Activated B cell treated with CpG ODN at 0.5 μM for 24 hours (primary cell): ENCODE measurements at regions not wholly inside any gene's neighbourhood (a gene's known extent, or its start where the extent isn't known, plus 50 kb on each side); places are given as distances from the start of the nearest gene placed in this dataset.

ENCODE experiments used
- ATAC-seq: fragments of 200-7000 bp; cut with Tn5 transposase; one replicate; pipeline ENCODE4 v1.10.0; 2021; ENCODE audit warnings: low read depth, mild to moderate bottlenecking, moderate library complexity
- CTCF ChIA-PET: fragments of 350-600 bp; sonication (Branson Sonifier 250); formaldehyde crosslinking; loops from one replicate; lab custom pipeline; 2021; ENCODE audit warnings: antibody characterized with exemption; lab: Charles Lee
- POLR2A ChIA-PET: fragments of 350-600 bp; sonication (Branson Sonifier 250); formaldehyde crosslinking; loops from one replicate; lab custom pipeline; 2021; ENCODE audit warnings: antibody characterized with exemption; lab: Charles Lee
- DNase-seq: peaks from one replicate; pipeline ENCODE4 v3.0.0; 2022
- H3K27ac Mint-ChIP-seq: one replicate; pipeline ENCODE4 v1.8.0; 2020; ENCODE audit warnings: mixed read lengths
- H3K27me3 Mint-ChIP-seq: one replicate; pipeline ENCODE4 v1.8.0; 2021; ENCODE audit warnings: mixed read lengths
- H3K36me3 Mint-ChIP-seq: one replicate; pipeline ENCODE4 v1.8.0; 2021; ENCODE audit warnings: low read depth, mixed read lengths
- H3K4me1 Mint-ChIP-seq: one replicate; pipeline ENCODE4 v1.8.0; 2021; ENCODE audit warnings: mixed read lengths
- H3K4me3 Mint-ChIP-seq: one replicate; pipeline ENCODE4 v1.8.0; 2020; ENCODE audit warnings: mild to moderate bottlenecking, mixed read lengths
- H3K9me3 Mint-ChIP-seq: one replicate; pipeline ENCODE4 v1.8.0; 2020; ENCODE audit warnings: mixed read lengths
- intact Hi-C: fragments of 100-400 bp; cut with micrococcal nuclease; formaldehyde crosslinking; loops from one replicate; pipeline ENCODE4 v1.15.1; 2024
- TF ChIP-seq, protein P1 (sequence below): fragments of 200-600 bp; IDR thresholded peaks from one replicate; pipeline ENCODE4 v1.8.0; 2022; ENCODE audit warnings: antibody characterized with exemption, mild to moderate bottlenecking

GRCh38 chr1:39085174-39085573 is 59.0 kb downstream of the NDUFS5 start:
- Mint-ChIP-seq H3K36me3 (no peaks in the 10 kb centered on the region), H3K27ac (no peak overlapping the region), H3K4me1 (peaks cover 16% of the 10 kb centered on the region), H3K27me3 (peaks cover 18% of the 10 kb centered on the region), H3K9me3 (no peaks in the 10 kb centered on the region), H3K4me3 (no peak overlapping the region)
- TF ChIP-seq, protein P1, sequence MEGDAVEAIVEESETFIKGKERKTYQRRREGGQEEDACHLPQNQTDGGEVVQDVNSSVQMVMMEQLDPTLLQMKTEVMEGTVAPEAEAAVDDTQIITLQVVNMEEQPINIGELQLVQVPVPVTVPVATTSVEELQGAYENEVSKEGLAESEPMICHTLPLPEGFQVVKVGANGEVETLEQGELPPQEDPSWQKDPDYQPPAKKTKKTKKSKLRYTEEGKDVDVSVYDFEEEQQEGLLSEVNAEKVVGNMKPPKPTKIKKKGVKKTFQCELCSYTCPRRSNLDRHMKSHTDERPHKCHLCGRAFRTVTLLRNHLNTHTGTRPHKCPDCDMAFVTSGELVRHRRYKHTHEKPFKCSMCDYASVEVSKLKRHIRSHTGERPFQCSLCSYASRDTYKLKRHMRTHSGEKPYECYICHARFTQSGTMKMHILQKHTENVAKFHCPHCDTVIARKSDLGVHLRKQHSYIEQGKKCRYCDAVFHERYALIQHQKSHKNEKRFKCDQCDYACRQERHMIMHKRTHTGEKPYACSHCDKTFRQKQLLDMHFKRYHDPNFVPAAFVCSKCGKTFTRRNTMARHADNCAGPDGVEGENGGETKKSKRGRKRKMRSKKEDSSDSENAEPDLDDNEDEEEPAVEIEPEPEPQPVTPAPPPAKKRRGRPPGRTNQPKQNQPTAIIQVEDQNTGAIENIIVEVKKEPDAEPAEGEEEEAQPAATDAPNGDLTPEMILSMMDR = no peak
- ATAC-seq (no peak), DNase-seq (no peak)
- POLR2A ChIA-PET = no interaction called here
- CTCF ChIA-PET = interaction anchor here (0.8 kb wide), 1 partner anchor 14 kb away, joined by 3 read pairs; no protein-coding TSS in a partner anchor
- intact Hi-C loops = no loop called here

- CTCF ChIA-PET = no interaction called here
- no peak overlapping the region for H3K27ac Mint-ChIP-seq
- DNase-seq (no peak), ATAC-seq (no peak)
- H3K27me3 Mint-ChIP-seq = peaks cover 11% of the 10 kb centered on the region
- peaks cover 10% of the 10 kb centered on the region for H3K4me1 Mint-ChIP-seq
- H3K4me3 Mint-ChIP-seq = no peak overlapping the region
- TF ChIP-seq, protein P1 = no peak
- intact Hi-C loops = no loop called here
- no peaks in the 10 kb centered on the region for H3K9me3 Mint-ChIP-seq
- POLR2A ChIA-PET = no interaction called here
- H3K36me3 Mint-ChIP-seq = no peaks in the 10 kb centered on the region
Observed at GRCh38 chr1:39086386-39086785, 60.2 kb downstream of the NDUFS5 start.

- no peaks in the 10 kb centered on the region for H3K9me3 Mint-ChIP-seq
- ATAC-seq (no peak), DNase-seq (no peak)
- peaks cover 10% of the 10 kb centered on the region for H3K4me1 Mint-ChIP-seq
- H3K27me3 Mint-ChIP-seq = peaks cover 11% of the 10 kb centered on the region
- TF ChIP-seq, protein P1 = no peak
- intact Hi-C loops = no loop called here
- H3K4me3 Mint-ChIP-seq = no peak overlapping the region
- H3K36me3 Mint-ChIP-seq = no peaks in the 10 kb centered on the region
- no peak overlapping the region for H3K27ac Mint-ChIP-seq
- POLR2A ChIA-PET = no interaction called here
- CTCF ChIA-PET = no interaction called here
Observed at GRCh38 chr1:39086865-39087409, 60.8 kb downstream of the NDUFS5 start.

DNA sequence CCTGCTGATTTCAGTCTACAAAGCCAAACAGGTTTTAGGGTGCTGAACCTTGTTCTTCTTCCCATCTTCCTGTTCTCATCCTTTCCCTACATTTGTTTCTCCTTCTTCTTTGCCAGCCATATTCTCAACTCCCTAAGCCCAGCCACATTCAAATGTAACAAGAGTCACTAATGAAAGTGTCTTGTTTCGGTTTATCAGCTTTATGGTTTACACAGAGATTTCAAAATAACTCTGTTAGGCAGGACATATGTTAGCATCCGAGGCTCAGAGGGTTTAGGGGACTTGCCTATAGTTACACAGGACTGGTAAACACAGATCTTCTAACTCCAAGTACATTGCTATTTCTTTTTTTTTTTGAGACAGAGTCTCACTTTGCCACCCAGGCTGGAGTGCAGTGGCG is 61.3 kb downstream of the NDUFS5 start:
- ChIA-PET POLR2A (no interaction called here), CTCF (no interaction called here)
- intact Hi-C loops = no loop called here
- Mint-ChIP-seq H3K27ac (no peak overlapping the region), H3K27me3 (peaks cover 7% of the 10 kb centered on the region), H3K36me3 (no peaks in the 10 kb centered on the region), H3K9me3 (no peaks in the 10 kb centered on the region), H3K4me1 (peaks cover 9% of the 10 kb centered on the region), H3K4me3 (no peak overlapping the region)
- ATAC-seq = no peak
- TF ChIP-seq, protein P1 = no peak
- no peak for DNase-seq

DNA sequence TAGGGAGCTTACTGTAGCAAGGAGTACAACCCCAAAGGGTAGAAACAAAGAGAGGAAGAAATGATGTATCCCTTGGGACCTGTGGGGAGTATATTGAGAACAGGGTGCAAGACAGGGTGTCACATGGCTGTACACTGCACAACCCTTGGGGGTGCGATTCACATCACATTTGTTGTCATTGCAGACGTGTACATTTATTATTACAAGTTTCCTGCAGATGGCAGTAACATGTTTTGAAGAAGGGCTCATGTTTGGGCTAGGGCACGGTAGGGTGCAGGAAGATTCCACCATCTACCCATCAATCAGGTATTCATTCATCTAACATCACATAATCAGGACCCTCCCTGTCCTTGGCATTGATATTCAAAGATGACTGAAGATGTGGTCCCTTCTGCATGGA is 62.5 kb downstream of the NDUFS5 start:
- TF ChIP-seq, protein P1 = no peak
- H3K4me3 Mint-ChIP-seq = no peak overlapping the region
- peaks cover 11% of the 10 kb centered on the region for H3K4me1 Mint-ChIP-seq
- DNase-seq (no peak), ATAC-seq (no peak)
- H3K27me3 Mint-ChIP-seq = no peaks in the 10 kb centered on the region
- POLR2A ChIA-PET = no interaction called here
- H3K9me3 Mint-ChIP-seq = no peaks in the 10 kb centered on the region
- no peaks in the 10 kb centered on the region for H3K36me3 Mint-ChIP-seq
- CTCF ChIA-PET = interaction anchor here (0.6 to 1.5 kb wide), 2 partner anchors 10 to 190 kb away, joined by 3 to 5 read pairs; no protein-coding TSS in a partner anchor
- intact Hi-C loops = no loop called here
- H3K27ac Mint-ChIP-seq = no peak overlapping the region
